Upper lobe of right lung (tissue), 1 donor: ENCODE measurements at regions not wholly inside any gene's neighbourhood (a gene's known extent, or its start where the extent isn't known, plus 50 kb on each side); places are given as distances from the start of the nearest gene placed in this dataset.
"Not testable (repeated sequence)": the region's sequence is repeated elsewhere in the genome, so short reads cannot be mapped to it uniquely, and the experiment has no call there.

Experiments used
- ATAC-seq: fragments of 200-7000 bp; cut with Tn5 transposase; one replicate; pipeline ENCODE4 v1.9.1; 2020; ENCODE audit warnings: mild to moderate bottlenecking, moderate library complexity
- DNase-seq: peaks from one replicate; pipeline ENCODE4 v3.0.0-alpha.2; 2020
- H3K27ac ChIP-seq: fragments of 200-600 bp; one replicate; pipeline ENCODE4 v1.8.0; 2022
- H3K27me3 ChIP-seq: fragments of 200-600 bp; one replicate; pipeline ENCODE4 v1.8.0; 2022; ENCODE audit warnings: mild to moderate bottlenecking
- H3K36me3 ChIP-seq: fragments of 200-600 bp; one replicate; pipeline ENCODE4 v1.8.0; 2022
- H3K4me1 ChIP-seq: fragments of 200-600 bp; one replicate; pipeline ENCODE4 v1.8.0; 2022
- H3K4me3 ChIP-seq: fragments of 200-600 bp; one replicate; pipeline ENCODE4 v1.8.0; 2022; ENCODE audit warnings: mild to moderate bottlenecking
- H3K9me3 ChIP-seq: fragments of 200-600 bp; one replicate; pipeline ENCODE4 v1.8.0; 2022
- CTCF ChIP-seq: fragments of 200-600 bp; IDR thresholded peaks from one replicate; pipeline ENCODE4 v1.8.0; 2022; ENCODE audit warnings: antibody characterized with exemption
- intact Hi-C: fragments of 100-400 bp; cut with DNase I; formaldehyde crosslinking; loops from one replicate; pipeline ENCODE4 v1.11.0; 2022
- donor health status: DM: no; HTN: yes; CAD: no; lungs with severe emphysema.

GRCh38 chr2:67103157-67103556 lies 294.0 kb upstream of the ETAA1 start:
- Histone ChIP-seq H3K4me3 (no peak overlapping the region), H3K27me3 (no peaks in the 10 kb centered on the region), H3K9me3 (peaks cover 16% of the 10 kb centered on the region), H3K4me1 (no peaks in the 10 kb centered on the region), H3K36me3 (no peaks in the 10 kb centered on the region), H3K27ac (no peak overlapping the region)
- ATAC-seq: no peak
- intact Hi-C loops: no loop called here
- no peak for TF ChIP-seq CTCF
- no peak for DNase-seq

- Histone ChIP-seq H3K4me3 (no peak overlapping the region), H3K36me3 (no peaks in the 10 kb centered on the region), H3K27ac (no peak overlapping the region), H3K27me3 (no peaks in the 10 kb centered on the region), H3K4me1 (no peaks in the 10 kb centered on the region), H3K9me3 (peaks cover 2% of the 10 kb centered on the region)
- no peak for TF ChIP-seq CTCF
- intact Hi-C loops: no loop called here
- ATAC-seq (no peak), DNase-seq (no peak)
These were observed 288.9 kb upstream of the ETAA1 start for GRCh38 chr2:67108231-67108630.

GRCh38 chr2:67124531-67124930 lies 272.6 kb upstream of the ETAA1 start:
- intact Hi-C loops: no loop called here

GRCh38 chr2:67130531-67131256 lies 266.4 kb upstream of the ETAA1 start:
- H3K27me3 ChIP-seq: no peaks in the 10 kb centered on the region
- no peaks in the 10 kb centered on the region for H3K4me1 ChIP-seq
- no peak for ATAC-seq
- TF ChIP-seq CTCF: no peak
- H3K27ac ChIP-seq: no peak overlapping the region
- intact Hi-C loops: no loop called here
- H3K4me3 ChIP-seq: no peak overlapping the region
- H3K36me3 ChIP-seq: no peaks in the 10 kb centered on the region
- DNase-seq: no peak
- no peaks in the 10 kb centered on the region for H3K9me3 ChIP-seq

More at GRCh38 chr2:67124531-67124930, 272.6 kb upstream of the ETAA1 start:
- no peak for DNase-seq
- TF ChIP-seq CTCF: no peak
- Histone ChIP-seq H3K27me3 (no peaks in the 10 kb centered on the region), H3K36me3 (no peaks in the 10 kb centered on the region), H3K27ac (no peak overlapping the region), H3K9me3 (no peaks in the 10 kb centered on the region), H3K4me1 (peaks cover 10% of the 10 kb centered on the region), H3K4me3 (no peak overlapping the region)
- no peak for ATAC-seq

GRCh38 chr2:67131257-67131609 lies 265.9 kb upstream of the ETAA1 start:
- Histone ChIP-seq H3K9me3 (no peaks in the 10 kb centered on the region), H3K27me3 (no peaks in the 10 kb centered on the region), H3K27ac (no peak overlapping the region), H3K36me3 (no peaks in the 10 kb centered on the region), H3K4me1 (no peaks in the 10 kb centered on the region), H3K4me3 (no peak overlapping the region)
- ATAC-seq (no peak), DNase-seq (no peak)
- intact Hi-C loops: no loop called here
- TF ChIP-seq CTCF: no peak

- H3K4me3 ChIP-seq, H3K27me3 ChIP-seq, H3K4me1 ChIP-seq, H3K27ac ChIP-seq, H3K9me3 ChIP-seq, ATAC-seq, H3K36me3 ChIP-seq, intact Hi-C loops, DNase-seq: not testable (repeated sequence)
These were observed 264.6 kb upstream of the ETAA1 start for GRCh38 chr2:67132441-67132940.
